ENCODE measurements at regions not wholly inside any gene's neighbourhood (a gene's known extent, or its start where the extent isn't known, plus 50 kb on each side); places are given as distances from the start of the nearest gene placed in this dataset.

GRCh38 chr4:83837614-83838308, 301.9 kb downstream of the GPAT3 start:
- Mint-ChIP-seq H3K27ac (no peak overlapping the region), H3K4me1 (no peaks in the 10 kb centered on the region), H3K27me3 (ENCODE audit: low read depth in 2 of 2) (no peaks in the 10 kb centered on the region), H3K4me3 (no peak overlapping the region), H3K36me3 (no peaks in the 10 kb centered on the region), H3K9me3 (peaks cover 0 to 8% of the 10 kb centered on the region in 2 donors)
- H3K9me3 ChIP-seq (ENCODE audit: control insufficient read depth, insufficient read depth, low read length) = no peaks in the 10 kb centered on the region
- ATAC-seq (no peak), DNase-seq (no peak)
- no peak overlapping the region for H3K27ac ChIP-seq (ENCODE audit: low read length)
- H3K36me3 ChIP-seq (ENCODE audit: control insufficient read depth, insufficient read depth, low read length) = no peaks in the 10 kb centered on the region
- TF ChIP-seq, protein P1, sequence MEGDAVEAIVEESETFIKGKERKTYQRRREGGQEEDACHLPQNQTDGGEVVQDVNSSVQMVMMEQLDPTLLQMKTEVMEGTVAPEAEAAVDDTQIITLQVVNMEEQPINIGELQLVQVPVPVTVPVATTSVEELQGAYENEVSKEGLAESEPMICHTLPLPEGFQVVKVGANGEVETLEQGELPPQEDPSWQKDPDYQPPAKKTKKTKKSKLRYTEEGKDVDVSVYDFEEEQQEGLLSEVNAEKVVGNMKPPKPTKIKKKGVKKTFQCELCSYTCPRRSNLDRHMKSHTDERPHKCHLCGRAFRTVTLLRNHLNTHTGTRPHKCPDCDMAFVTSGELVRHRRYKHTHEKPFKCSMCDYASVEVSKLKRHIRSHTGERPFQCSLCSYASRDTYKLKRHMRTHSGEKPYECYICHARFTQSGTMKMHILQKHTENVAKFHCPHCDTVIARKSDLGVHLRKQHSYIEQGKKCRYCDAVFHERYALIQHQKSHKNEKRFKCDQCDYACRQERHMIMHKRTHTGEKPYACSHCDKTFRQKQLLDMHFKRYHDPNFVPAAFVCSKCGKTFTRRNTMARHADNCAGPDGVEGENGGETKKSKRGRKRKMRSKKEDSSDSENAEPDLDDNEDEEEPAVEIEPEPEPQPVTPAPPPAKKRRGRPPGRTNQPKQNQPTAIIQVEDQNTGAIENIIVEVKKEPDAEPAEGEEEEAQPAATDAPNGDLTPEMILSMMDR (IDR thresholded peaks at IDR 0.05) = no peak
- intact Hi-C loops (cut with micrococcal nuclease) = no loop called here
- whole genome bisulfite sequencing (ENCODE audit: insufficient coverage) = 80% methylated on average over 2 of the region's 5 CpGs
- H3K4me1 ChIP-seq (ENCODE audit: control insufficient read depth, insufficient read depth, low read length) = no peaks in the 10 kb centered on the region
- H3K27me3 ChIP-seq (ENCODE audit: control insufficient read depth, insufficient read depth, low read length) = no peaks in the 10 kb centered on the region
- H3K4me3 ChIP-seq (ENCODE audit: low read length) = no peak overlapping the region

GRCh38 chr4:83833920-83834319, 298.0 kb downstream of the GPAT3 start:
- Mint-ChIP-seq H3K27ac (no peak overlapping the region), H3K36me3 (no peaks in the 10 kb centered on the region), H3K4me1 (no peaks in the 10 kb centered on the region), H3K4me3 (no peak overlapping the region), H3K9me3 (peaks cover 0 to 8% of the 10 kb centered on the region in 2 donors), H3K27me3 (ENCODE audit: low read depth in 2 of 2) (no peaks in the 10 kb centered on the region)
- WGBS (ENCODE audit: insufficient coverage) = 100% methylated on average over 1 of the region's 2 CpGs
- DNase-seq (no peak), ATAC-seq (no peak)
- Histone ChIP-seq H3K9me3 (ENCODE audit: control insufficient read depth, insufficient read depth, low read length) (no peaks in the 10 kb centered on the region), H3K36me3 (ENCODE audit: control insufficient read depth, insufficient read depth, low read length) (no peaks in the 10 kb centered on the region), H3K27ac (ENCODE audit: low read length) (no peak overlapping the region), H3K27me3 (ENCODE audit: control insufficient read depth, insufficient read depth, low read length) (no peaks in the 10 kb centered on the region), H3K4me3 (ENCODE audit: low read length) (no peak overlapping the region), H3K4me1 (ENCODE audit: control insufficient read depth, insufficient read depth, low read length) (no peaks in the 10 kb centered on the region)
- TF ChIP-seq, protein P1 (IDR thresholded peaks at IDR 0.05) = no peak
- intact Hi-C loops (cut with micrococcal nuclease) = no loop called here

DNA sequence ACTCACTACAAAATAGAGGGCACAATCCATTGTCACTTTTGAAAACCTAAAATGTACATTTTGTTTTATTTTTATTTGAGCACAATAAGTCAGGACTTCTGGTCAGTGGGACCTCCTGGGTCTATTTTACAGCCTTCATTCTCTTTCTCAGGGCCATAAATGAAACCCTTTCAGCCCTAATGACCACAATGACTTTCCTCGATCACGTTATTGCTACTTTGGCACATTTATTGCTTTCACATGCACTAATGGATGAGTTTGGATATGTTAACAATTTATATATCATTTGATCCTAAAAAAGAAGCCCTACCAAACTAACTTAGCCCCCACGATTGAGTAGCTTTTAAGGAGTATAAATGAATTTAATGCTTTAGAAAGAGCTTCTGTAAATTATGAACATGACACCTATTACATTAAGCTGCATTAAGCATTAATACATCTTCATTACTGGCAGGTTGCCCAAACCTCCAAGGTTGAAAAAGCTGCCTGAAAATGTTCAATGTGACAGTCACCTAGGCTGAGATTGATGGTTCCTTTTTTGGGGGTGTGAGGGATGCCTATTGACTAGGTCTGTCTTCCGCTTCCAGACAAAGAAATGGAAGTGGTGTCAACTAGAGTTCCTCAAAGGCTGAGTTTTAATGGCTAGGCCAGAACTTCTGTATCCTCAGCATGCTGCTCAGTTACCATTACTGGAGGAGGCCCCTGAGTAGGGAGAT, 296.4 kb downstream of the GPAT3 start:
- DNase-seq (no peak), ATAC-seq (no peak)
- Mint-ChIP-seq H3K27ac (no peak overlapping the region), H3K4me3 (no peak overlapping the region), H3K4me1 (no peaks in the 10 kb centered on the region), H3K36me3 (no peaks in the 10 kb centered on the region), H3K27me3 (ENCODE audit: low read depth in 2 of 2) (no peaks in the 10 kb centered on the region), H3K9me3 (peaks cover 0 to 8% of the 10 kb centered on the region in 2 donors)
- H3K27ac ChIP-seq (ENCODE audit: low read length) = no peak overlapping the region
- H3K36me3 ChIP-seq (ENCODE audit: control insufficient read depth, insufficient read depth, low read length) = no peaks in the 10 kb centered on the region
- no peaks in the 10 kb centered on the region for H3K27me3 ChIP-seq (ENCODE audit: control insufficient read depth, insufficient read depth, low read length)
- no peaks in the 10 kb centered on the region for H3K4me1 ChIP-seq (ENCODE audit: control insufficient read depth, insufficient read depth, low read length)
- 92% methylated on average over 1 of the region's 4 CpGs for WGBS (ENCODE audit: insufficient coverage)
- TF ChIP-seq, protein P1 (IDR thresholded peaks at IDR 0.05) = no peak
- H3K4me3 ChIP-seq (ENCODE audit: low read length) = no peak overlapping the region
- H3K9me3 ChIP-seq (ENCODE audit: control insufficient read depth, insufficient read depth, low read length) = no peaks in the 10 kb centered on the region
- intact Hi-C loops (cut with micrococcal nuclease) = no loop called here
